HepG2 (cell line): ENCODE measurements at regions not wholly inside any gene's neighbourhood (a gene's known extent, or its start where the extent isn't known, plus 50 kb on each side); places are given as distances from the start of the nearest gene placed in this dataset.

Source experiments
- ETV5 ChIP-seq: IDR thresholded peaks from 2 replicates; pipeline ENCODE4 v1.6.1; 2018; ENCODE audit warnings: missing biosample characterization, missing genetic modification reagents, inconsistent platforms, borderline replicate concordance
- RCOR2 ChIP-seq: IDR thresholded peaks from 2 replicates; pipeline ENCODE4 v1.6.1; 2016; ENCODE audit warnings: missing biosample characterization, missing genetic modification reagents
- TCF7L2 ChIP-seq: IDR thresholded peaks from 2 replicates; pipeline ENCODE4 v1.6.1; 2011; ENCODE audit warnings: mild to moderate bottlenecking, low read depth, low read length, moderate library complexity
- XRCC5 ChIP-seq: fragments of 200-400 bp; formaldehyde crosslinking; optimal IDR thresholded peaks from 2 replicates; pipeline ENCODE3; 2017; ENCODE audit warnings: mild to moderate bottlenecking, low read length
- ZC3H13 ChIP-seq: sonication (generic); formaldehyde crosslinking; IDR thresholded peaks from 2 replicates; pipeline ENCODE4 v1.8.1; 2023; ENCODE audit warnings: mild to moderate bottlenecking, missing genetic modification reagents, moderate library complexity
- TF ChIP-seq, protein P1 (sequence below): sonication (generic); formaldehyde crosslinking; IDR thresholded peaks from 2 replicates; pipeline ENCODE4 v1.8.1; 2022; ENCODE audit warnings: mild to moderate bottlenecking, missing genetic modification reagents

DNA sequence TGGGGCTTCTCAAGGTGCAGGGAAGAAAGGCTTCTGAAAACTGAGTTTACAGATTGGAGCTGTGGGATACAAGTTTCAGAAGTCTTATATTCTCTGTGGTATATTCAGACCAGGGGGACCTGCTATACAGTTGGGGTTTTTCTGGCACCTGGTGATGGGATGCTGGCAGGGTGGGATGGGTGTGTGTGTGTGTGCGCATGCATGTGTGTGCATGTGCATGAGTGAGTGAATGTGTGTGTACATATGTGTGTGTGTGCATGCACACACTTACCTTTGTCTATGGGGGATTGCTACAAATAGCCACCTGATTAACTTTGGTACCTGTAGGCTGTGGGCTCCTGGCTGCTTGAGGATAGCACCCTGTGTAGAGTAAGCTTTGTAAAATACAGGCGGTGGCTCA, 131.4 kb downstream of the PDCD6IP start:
- TF ChIP-seq TCF7L2 (no peak), ETV5 (CRISPR knock-in tag) (no peak), ZC3H13 (CRISPR knock-in tag) (no peak), RCOR2 (no peak), XRCC5 (no peak)
- TF ChIP-seq, protein P1, sequence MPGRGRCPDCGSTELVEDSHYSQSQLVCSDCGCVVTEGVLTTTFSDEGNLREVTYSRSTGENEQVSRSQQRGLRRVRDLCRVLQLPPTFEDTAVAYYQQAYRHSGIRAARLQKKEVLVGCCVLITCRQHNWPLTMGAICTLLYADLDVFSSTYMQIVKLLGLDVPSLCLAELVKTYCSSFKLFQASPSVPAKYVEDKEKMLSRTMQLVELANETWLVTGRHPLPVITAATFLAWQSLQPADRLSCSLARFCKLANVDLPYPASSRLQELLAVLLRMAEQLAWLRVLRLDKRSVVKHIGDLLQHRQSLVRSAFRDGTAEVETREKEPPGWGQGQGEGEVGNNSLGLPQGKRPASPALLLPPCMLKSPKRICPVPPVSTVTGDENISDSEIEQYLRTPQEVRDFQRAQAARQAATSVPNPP (CRISPR knock-in tag) = no peak
